ENCODE measurements at regions not wholly inside any gene's neighbourhood (a gene's known extent, or its start where the extent isn't known, plus 50 kb on each side); places are given as distances from the start of the nearest gene placed in this dataset.

DNA sequence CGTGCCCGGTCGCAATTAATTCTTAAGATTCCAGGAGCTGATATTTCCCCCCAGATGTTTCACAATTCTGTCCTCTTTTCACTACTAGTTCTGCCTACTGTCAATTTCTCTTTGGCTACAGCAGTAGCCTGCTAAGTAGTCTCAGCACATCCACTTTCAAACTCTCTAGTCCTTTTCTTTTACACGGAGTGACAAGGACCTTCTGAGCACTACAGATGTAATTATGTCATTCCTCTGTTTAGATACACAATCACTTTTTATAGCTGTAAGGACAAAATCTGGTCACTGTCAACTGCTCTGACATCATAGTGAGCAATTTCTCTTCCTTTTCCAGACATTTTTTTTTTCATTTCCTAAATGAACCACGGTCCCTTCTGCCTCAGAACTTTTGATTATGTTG, 421.7 kb upstream of the CHRM3 start:
- no TSS peak for BruUV-seq (replicated peaks)
- no peaks in the 10 kb centered on the region for H3K36me3 ChIP-seq (ENCODE audit: insufficient read depth, low read length)
- intact Hi-C loops (cut with micrococcal nuclease; ENCODE audit: unreplicated experiment), result no loop called here
- no peak for TF ChIP-seq EZH2phosphoT487 (IDR thresholded peaks at IDR 0.05; ENCODE audit: borderline replicate concordance, low read depth, low read length)
- TF ChIP-seq, protein P1, sequence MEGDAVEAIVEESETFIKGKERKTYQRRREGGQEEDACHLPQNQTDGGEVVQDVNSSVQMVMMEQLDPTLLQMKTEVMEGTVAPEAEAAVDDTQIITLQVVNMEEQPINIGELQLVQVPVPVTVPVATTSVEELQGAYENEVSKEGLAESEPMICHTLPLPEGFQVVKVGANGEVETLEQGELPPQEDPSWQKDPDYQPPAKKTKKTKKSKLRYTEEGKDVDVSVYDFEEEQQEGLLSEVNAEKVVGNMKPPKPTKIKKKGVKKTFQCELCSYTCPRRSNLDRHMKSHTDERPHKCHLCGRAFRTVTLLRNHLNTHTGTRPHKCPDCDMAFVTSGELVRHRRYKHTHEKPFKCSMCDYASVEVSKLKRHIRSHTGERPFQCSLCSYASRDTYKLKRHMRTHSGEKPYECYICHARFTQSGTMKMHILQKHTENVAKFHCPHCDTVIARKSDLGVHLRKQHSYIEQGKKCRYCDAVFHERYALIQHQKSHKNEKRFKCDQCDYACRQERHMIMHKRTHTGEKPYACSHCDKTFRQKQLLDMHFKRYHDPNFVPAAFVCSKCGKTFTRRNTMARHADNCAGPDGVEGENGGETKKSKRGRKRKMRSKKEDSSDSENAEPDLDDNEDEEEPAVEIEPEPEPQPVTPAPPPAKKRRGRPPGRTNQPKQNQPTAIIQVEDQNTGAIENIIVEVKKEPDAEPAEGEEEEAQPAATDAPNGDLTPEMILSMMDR (conservative IDR thresholded peaks at IDR 0.05; ENCODE audit: low read length), result no peak
- no peak overlapping the region for H3K4me2 ChIP-seq (ENCODE audit: low read length)
- no peaks in the 10 kb centered on the region for H3K79me2 ChIP-seq (ENCODE audit: insufficient read depth, low read depth, low read length)
- H3K4me3 ChIP-seq (ENCODE audit: low read depth, low read length, poor library complexity, severe bottlenecking), result no peak overlapping the region
- ChIA-PET POLR2A (no interaction called here), CTCF (ENCODE audit: unreplicated experiment) (no interaction called here)
- no peaks in the 10 kb centered on the region for H3K9me2 ChIP-seq (ENCODE audit: insufficient read depth, low read length)
- no peaks in the 10 kb centered on the region for H4K20me1 ChIP-seq (ENCODE audit: insufficient read depth, low read length)
- DNase-seq (ENCODE audit: low spot score), result no peak
- H3K27ac ChIP-seq (ENCODE audit: low read depth, low read length, poor library complexity, severe bottlenecking), result no peak overlapping the region
- no peak overlapping the region for H2AFZ ChIP-seq (ENCODE audit: low read length)
- H3K9me3 ChIP-seq (ENCODE audit: low read length), result no peaks in the 10 kb centered on the region
- no peaks in the 10 kb centered on the region for H3K4me1 ChIP-seq (ENCODE audit: insufficient read depth, low read length, poor library complexity, severe bottlenecking)

DNA sequence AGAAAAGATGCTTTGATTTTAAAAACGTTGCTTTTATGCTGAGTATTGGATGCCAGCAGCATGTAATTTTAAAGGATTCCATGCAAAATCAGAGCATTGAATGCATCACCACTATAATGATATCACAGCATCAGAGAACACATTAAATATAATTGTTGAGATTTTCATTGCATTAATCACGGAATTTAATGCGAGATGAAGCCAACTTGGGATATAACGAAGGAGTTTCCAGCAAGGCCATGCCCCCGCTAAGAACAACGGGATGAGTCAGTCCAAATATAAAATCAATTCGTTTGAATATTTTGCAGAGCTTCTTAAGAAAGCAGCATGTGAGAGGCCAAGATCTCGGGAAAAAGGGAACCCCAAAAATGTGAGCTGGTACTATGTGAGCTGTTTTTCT, 423.4 kb upstream of the CHRM3 start:
- POLR2A ChIA-PET, result no interaction called here

DNA sequence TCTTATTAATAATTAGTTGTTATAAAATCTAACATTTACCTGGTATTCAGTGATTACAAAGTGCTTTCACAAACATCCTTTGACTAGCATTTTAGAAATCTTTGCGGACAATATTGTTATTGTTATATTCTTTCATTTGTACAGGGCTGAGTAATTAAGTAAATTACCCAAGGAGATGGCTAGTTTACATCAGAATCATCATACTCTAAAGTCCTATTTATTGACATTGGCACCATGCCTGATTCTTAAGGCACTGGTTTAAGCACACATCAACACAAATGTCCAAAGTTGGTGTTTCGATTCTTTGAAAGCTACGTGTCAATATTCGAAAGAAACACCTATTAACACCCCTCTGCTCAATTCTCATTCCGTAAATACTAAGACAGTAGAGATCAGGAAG, 424.6 kb upstream of the CHRM3 start:
- Histone ChIP-seq H3K36me3 (ENCODE audit: insufficient read depth, low read length) (no peaks in the 10 kb centered on the region), H3K4me3 (ENCODE audit: low read depth, low read length, poor library complexity, severe bottlenecking) (no peak overlapping the region), H3K27ac (ENCODE audit: low read depth, low read length, poor library complexity, severe bottlenecking) (no peak overlapping the region), H2AFZ (ENCODE audit: low read length) (no peak overlapping the region), H3K4me2 (ENCODE audit: low read length) (no peak overlapping the region), H3K79me2 (ENCODE audit: insufficient read depth, low read depth, low read length) (no peaks in the 10 kb centered on the region), H4K20me1 (ENCODE audit: insufficient read depth, low read length) (no peaks in the 10 kb centered on the region), H3K9me3 (ENCODE audit: low read length) (no peaks in the 10 kb centered on the region), H3K9me2 (ENCODE audit: insufficient read depth, low read length) (no peaks in the 10 kb centered on the region), H3K4me1 (ENCODE audit: insufficient read depth, low read length, poor library complexity, severe bottlenecking) (no peaks in the 10 kb centered on the region)
- CTCF ChIA-PET (ENCODE audit: unreplicated experiment), result no interaction called here
- POLR2A ChIA-PET, result no interaction called here
- TF ChIP-seq, protein P1 (conservative IDR thresholded peaks at IDR 0.05; ENCODE audit: low read length), result no peak
- no peak for TF ChIP-seq EZH2phosphoT487 (IDR thresholded peaks at IDR 0.05; ENCODE audit: borderline replicate concordance, low read depth, low read length)
- BruUV-seq (replicated peaks), result no TSS peak
- intact Hi-C loops (cut with micrococcal nuclease; ENCODE audit: unreplicated experiment), result no loop called here
- no peak for DNase-seq (ENCODE audit: low spot score)

More for the DNA sequence above, 423.4 kb upstream of the CHRM3 start:
- Histone ChIP-seq H3K4me1 (ENCODE audit: insufficient read depth, low read length, poor library complexity, severe bottlenecking) (no peaks in the 10 kb centered on the region), H3K9me2 (ENCODE audit: insufficient read depth, low read length) (no peaks in the 10 kb centered on the region), H3K4me3 (ENCODE audit: low read depth, low read length, poor library complexity, severe bottlenecking) (no peak overlapping the region), H2AFZ (ENCODE audit: low read length) (no peak overlapping the region), H4K20me1 (ENCODE audit: insufficient read depth, low read length) (no peaks in the 10 kb centered on the region), H3K36me3 (ENCODE audit: insufficient read depth, low read length) (no peaks in the 10 kb centered on the region), H3K79me2 (ENCODE audit: insufficient read depth, low read depth, low read length) (no peaks in the 10 kb centered on the region), H3K4me2 (ENCODE audit: low read length) (no peak overlapping the region), H3K27ac (ENCODE audit: low read depth, low read length, poor library complexity, severe bottlenecking) (no peak overlapping the region), H3K9me3 (ENCODE audit: low read length) (no peaks in the 10 kb centered on the region)
- TF ChIP-seq, protein P1 (conservative IDR thresholded peaks at IDR 0.05; ENCODE audit: low read length), result no peak
- TF ChIP-seq EZH2phosphoT487 (IDR thresholded peaks at IDR 0.05; ENCODE audit: borderline replicate concordance, low read depth, low read length), result no peak
- no peak for DNase-seq (ENCODE audit: low spot score)
- no TSS peak for BruUV-seq (replicated peaks)
- CTCF ChIA-PET (ENCODE audit: unreplicated experiment), result no interaction called here
- intact Hi-C loops (cut with micrococcal nuclease; ENCODE audit: unreplicated experiment), result no loop called here

All from OCI-LY7 (cell line).